Vagina (tissue), 2 donors: ENCODE measurements at regions not wholly inside any gene's neighbourhood (a gene's known extent, or its start where the extent isn't known, plus 50 kb on each side); places are given as distances from the start of the nearest gene placed in this dataset.

ENCODE experiments used
- DNase-seq, 2 donors: peaks; one replicate each; pipeline ENCODE4 v3.0.0-alpha.2; 2017; ENCODE audit errors: extremely low spot score in 2 of 2
- H3K27ac ChIP-seq: fragments of 200-600 bp; sonication (generic); one replicate; pipeline ENCODE4 v1.5.1; 2019
- H3K27me3 ChIP-seq: fragments of 200-600 bp; sonication (generic); one replicate; pipeline ENCODE4 v1.5.1; 2019
- H3K36me3 ChIP-seq, 2 donors: fragments of 200-600 bp; sonication (generic); one replicate each; pipeline ENCODE4 v1.5.1; 2017 to 2019
- H3K4me1 ChIP-seq: fragments of 200-600 bp; sonication (generic); one replicate; pipeline ENCODE4 v1.5.1; 2019
- H3K4me3 ChIP-seq, 2 donors: fragments of 200-600 bp; sonication (generic); 1 replicate in 1 of 2; 2 replicates in 1 of 2; pipeline ENCODE4 v1.5.1; 2016 to 2019
- H3K9me3 ChIP-seq: fragments of 200-600 bp; sonication (generic); one replicate; pipeline ENCODE4 v1.5.1; 2019
- CTCF ChIP-seq, 3 experiments: fragments of 450-650 bp in 2 of 3; fragments of 200-600 bp in 1 of 3; sonication (generic) in 1 of 3; IDR thresholded peaks; one replicate each; pipeline ENCODE4 v1.5.1; 2017 to 2019; ENCODE audit warnings: antibody characterized with exemption in 3 of 3, mild to moderate bottlenecking in 2 of 3, moderate library complexity in 2 of 3
- POLR2A ChIP-seq, 2 donors: fragments of 450-650 bp; IDR thresholded peaks; one replicate each; pipeline ENCODE4 v1.6.1; 2017; ENCODE audit warnings: antibody characterized with exemption in 2 of 2, mild to moderate bottlenecking in 2 of 2, moderate library complexity in 2 of 2
- POLR2AphosphoS5 ChIP-seq, 2 donors: sonication (generic); formaldehyde crosslinking; IDR thresholded peaks; one replicate each; pipeline ENCODE4 v1.9.0; 2017; ENCODE audit warnings: antibody characterized with exemption in 2 of 2, mild to moderate bottlenecking in 2 of 2, low read depth in 1 of 2; ENCODE audit not compliant: insufficient read depth in 1 of 2
- intact Hi-C: fragments of 100-400 bp; cut with DNase I; formaldehyde crosslinking; loops from one replicate; pipeline ENCODE4 v1.15.1; 2023

DNA sequence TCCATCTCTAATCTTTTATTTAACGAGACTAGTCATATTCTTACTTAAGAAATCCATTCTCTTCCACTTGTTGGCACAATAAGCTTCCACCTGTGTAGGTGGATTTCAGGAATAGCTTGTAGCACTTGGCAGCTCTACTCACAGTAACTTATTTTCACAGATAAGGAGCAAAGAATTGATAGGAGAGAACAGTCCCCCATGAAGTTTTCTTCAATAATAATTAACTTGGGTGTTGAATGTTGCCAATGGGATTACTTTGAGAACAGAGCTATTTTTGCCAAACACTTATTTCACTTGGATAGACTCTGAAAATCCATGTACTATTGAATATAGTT lies 1388.6 kb upstream of the PIK3C3 start:
- no peaks in the 10 kb centered on the region for H3K4me1 ChIP-seq
- no peaks in the 10 kb centered on the region for H3K36me3 ChIP-seq
- intact Hi-C loops = no loop called here
- no peak overlapping the region for H3K27ac ChIP-seq
- no peaks in the 10 kb centered on the region for H3K27me3 ChIP-seq
- no peak overlapping the region for H3K4me3 ChIP-seq
- H3K9me3 ChIP-seq = no peaks in the 10 kb centered on the region
- TF ChIP-seq POLR2AphosphoS5 (IDR thresholded peaks at IDR 0.05; ENCODE audit: insufficient read depth in 1 of 2, low read depth in 1 of 2) = no peak
- no peak for TF ChIP-seq POLR2A (IDR thresholded peaks at IDR 0.05)
- no peak for TF ChIP-seq CTCF (IDR thresholded peaks at IDR 0.05)
- DNase-seq = no peak

- intact Hi-C loops = no loop called here
- H3K4me1 ChIP-seq = no peaks in the 10 kb centered on the region
- H3K27ac ChIP-seq = no peak overlapping the region
- H3K9me3 ChIP-seq = no peaks in the 10 kb centered on the region
- H3K4me3 ChIP-seq = no peak overlapping the region
- H3K27me3 ChIP-seq = no peaks in the 10 kb centered on the region
- no peak for DNase-seq
- no peaks in the 10 kb centered on the region for H3K36me3 ChIP-seq
- TF ChIP-seq POLR2A (IDR thresholded peaks at IDR 0.05) (no peak), CTCF (IDR thresholded peaks at IDR 0.05) (no peak), POLR2AphosphoS5 (IDR thresholded peaks at IDR 0.05; ENCODE audit: insufficient read depth in 1 of 2, low read depth in 1 of 2) (no peak)
Observed at GRCh38 chr18:40565805-40566509, 1389.1 kb upstream of the PIK3C3 start.

DNA sequence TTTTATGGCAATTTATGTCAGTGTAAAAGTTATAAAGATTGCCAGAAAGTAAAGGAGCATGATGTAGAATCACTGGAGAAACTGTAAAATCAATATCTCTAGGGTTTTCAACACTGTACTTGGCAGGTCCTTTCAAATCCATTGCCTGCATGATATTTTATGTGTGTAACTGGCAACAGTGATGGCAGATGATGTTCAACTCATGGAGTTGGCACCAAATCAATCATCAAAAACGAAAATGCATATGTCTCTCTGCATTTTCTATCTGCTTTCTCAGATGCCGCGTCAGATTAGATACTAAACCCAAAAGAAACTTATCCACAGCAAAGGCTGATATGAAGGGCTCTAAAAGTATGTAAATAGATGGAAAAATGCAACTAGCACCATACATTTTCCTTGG lies 1395.5 kb upstream of the PIK3C3 start:
- DNase-seq = no peak
- Histone ChIP-seq H3K27me3 (no peaks in the 10 kb centered on the region), H3K4me1 (no peaks in the 10 kb centered on the region), H3K27ac (no peak overlapping the region), H3K36me3 (no peaks in the 10 kb centered on the region), H3K9me3 (no peaks in the 10 kb centered on the region), H3K4me3 (no peak overlapping the region)
- intact Hi-C loops = no loop called here
- TF ChIP-seq CTCF (IDR thresholded peaks at IDR 0.05) (no peak), POLR2AphosphoS5 (IDR thresholded peaks at IDR 0.05; ENCODE audit: insufficient read depth in 1 of 2, low read depth in 1 of 2) (no peak), POLR2A (IDR thresholded peaks at IDR 0.05) (no peak)

- Histone ChIP-seq H3K9me3 (no peaks in the 10 kb centered on the region), H3K36me3 (no peaks in the 10 kb centered on the region), H3K4me3 (no peak overlapping the region), H3K27me3 (no peaks in the 10 kb centered on the region), H3K4me1 (no peaks in the 10 kb centered on the region), H3K27ac (no peak overlapping the region)
- intact Hi-C loops = no loop called here
- DNase-seq = no peak
- TF ChIP-seq POLR2AphosphoS5 (IDR thresholded peaks at IDR 0.05; ENCODE audit: insufficient read depth in 1 of 2, low read depth in 1 of 2) = no peak
- TF ChIP-seq POLR2A (IDR thresholded peaks at IDR 0.05) = no peak
- TF ChIP-seq CTCF (IDR thresholded peaks at IDR 0.05) = no peak
Observed at GRCh38 chr18:40558706-40559392, 1396.2 kb upstream of the PIK3C3 start.

DNA sequence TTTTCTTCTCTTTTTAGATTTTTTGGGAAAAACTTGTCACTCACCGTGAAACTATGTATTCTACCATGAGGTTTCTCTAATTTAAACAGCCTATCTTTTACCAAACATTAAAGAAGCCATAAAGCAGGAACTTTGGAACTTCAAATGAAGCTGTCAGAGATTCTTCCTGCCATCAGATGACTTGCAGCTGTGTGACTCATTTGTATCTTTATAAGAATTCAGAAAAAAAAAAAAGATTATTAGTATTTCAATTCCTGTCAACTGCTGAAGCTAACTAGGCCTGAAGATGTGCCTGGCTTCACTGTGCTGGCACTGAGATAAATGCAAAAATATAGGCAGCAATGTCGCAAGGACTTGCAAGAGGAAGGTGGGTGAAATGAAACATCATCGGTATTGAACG lies 1399.1 kb upstream of the PIK3C3 start:
- Histone ChIP-seq H3K4me1 (no peaks in the 10 kb centered on the region), H3K27ac (no peak overlapping the region), H3K4me3 (no peak overlapping the region), H3K9me3 (no peaks in the 10 kb centered on the region), H3K27me3 (no peaks in the 10 kb centered on the region), H3K36me3 (no peaks in the 10 kb centered on the region)
- no peak for DNase-seq
- intact Hi-C loops = no loop called here
- TF ChIP-seq POLR2AphosphoS5 (IDR thresholded peaks at IDR 0.05; ENCODE audit: insufficient read depth in 1 of 2, low read depth in 1 of 2) (no peak), CTCF (IDR thresholded peaks at IDR 0.05) (no peak), POLR2A (IDR thresholded peaks at IDR 0.05) (no peak)
